H9 (cell line): ENCODE measurements at regions not wholly inside any gene's neighbourhood (a gene's known extent, or its start where the extent isn't known, plus 50 kb on each side); places are given as distances from the start of the nearest gene placed in this dataset.

Source experiments
- DNase-seq: peaks from one replicate; pipeline ENCODE4 v3.0.0-alpha.2; 2017
- H2AFZ ChIP-seq: one replicate; pipeline ENCODE4 v1.6.1; 2013; ENCODE audit warnings: mild to moderate bottlenecking, low read length, control low read depth, moderate library complexity
- H2AK5ac ChIP-seq: 2 replicates; pipeline ENCODE4 v1.6.1; 2013; ENCODE audit warnings: low read length, control low read depth, mixed read lengths; ENCODE audit not compliant: insufficient read length
- H2BK120ac ChIP-seq: one replicate; pipeline ENCODE4 v1.6.1; 2013; ENCODE audit warnings: low read depth, mild to moderate bottlenecking, low read length, control low read depth, inconsistent platforms; ENCODE audit not compliant: poor library complexity, severe bottlenecking
- H2BK12ac ChIP-seq: 2 replicates; pipeline ENCODE4 v1.6.1; 2013; ENCODE audit warnings: low read length, control low read depth, mixed read lengths, low read depth; ENCODE audit not compliant: insufficient read length
- H2BK15ac ChIP-seq: 2 replicates; pipeline ENCODE4 v1.6.1; 2013; ENCODE audit warnings: low read depth, low read length, control low read depth
- H2BK20ac ChIP-seq: one replicate; pipeline ENCODE4 v1.6.1; 2013; ENCODE audit warnings: low read depth, mild to moderate bottlenecking, low read length, control low read depth, inconsistent platforms; ENCODE audit not compliant: poor library complexity, severe bottlenecking
- H2BK5ac ChIP-seq: 2 replicates; pipeline ENCODE4 v1.6.1; 2013; ENCODE audit warnings: low read length, control low read depth, mixed read lengths; ENCODE audit not compliant: insufficient read length
- H3K14ac ChIP-seq: 2 replicates; pipeline ENCODE4 v1.6.1; 2013; ENCODE audit warnings: low read length, control low read depth; ENCODE audit not compliant: insufficient read depth
- H3K18ac ChIP-seq: 2 replicates; pipeline ENCODE4 v1.6.1; 2013; ENCODE audit warnings: low read depth, mild to moderate bottlenecking, mixed read lengths, low read length, control low read depth; ENCODE audit not compliant: insufficient read length
- H3K23ac ChIP-seq: 2 replicates; pipeline ENCODE4 v1.6.1; 2013; ENCODE audit warnings: low read length, control low read depth, mixed read lengths, low read depth; ENCODE audit not compliant: insufficient read length
- H3K23me2 ChIP-seq: 2 replicates; pipeline ENCODE4 v1.6.1; 2013; ENCODE audit warnings: low read depth, mild to moderate bottlenecking, mixed read lengths, low read length, control low read depth; ENCODE audit not compliant: insufficient read length, poor library complexity, severe bottlenecking
- H3K27ac ChIP-seq: 2 replicates; pipeline ENCODE4 v1.5.1; 2013; ENCODE audit warnings: low read length, control low read depth, mixed read lengths, low read depth; ENCODE audit not compliant: insufficient read length
- H3K27me3 ChIP-seq: 2 replicates; pipeline ENCODE4 v1.6.1; 2013; ENCODE audit warnings: low read length, control low read depth, inconsistent platforms; ENCODE audit not compliant: insufficient read depth
- H3K4ac ChIP-seq: 2 replicates; pipeline ENCODE4 v1.6.1; 2013; ENCODE audit warnings: low read depth, mild to moderate bottlenecking, control low read depth, inconsistent platforms, low read length, moderate library complexity
- H3K4me1 ChIP-seq: 2 replicates; pipeline ENCODE4 v1.6.1; 2013; ENCODE audit warnings: low read length, control low read depth, inconsistent platforms; ENCODE audit not compliant: insufficient read depth
- H3K4me2 ChIP-seq: 2 replicates; pipeline ENCODE4 v1.6.1; 2013; ENCODE audit warnings: low read length, control low read depth, mixed read lengths; ENCODE audit not compliant: insufficient read length, insufficient read depth
- H3K56ac ChIP-seq: 2 replicates; pipeline ENCODE4 v1.6.1; 2013; ENCODE audit warnings: low read depth, mild to moderate bottlenecking, mixed read lengths, low read length, control low read depth; ENCODE audit not compliant: insufficient read length
- H3K79me1 ChIP-seq: 2 replicates; pipeline ENCODE4 v1.6.1; 2013; ENCODE audit warnings: low read depth, mild to moderate bottlenecking, moderate library complexity, low read length, control low read depth, inconsistent platforms; ENCODE audit not compliant: insufficient read depth, poor library complexity, severe bottlenecking
- H3K79me2 ChIP-seq: 2 replicates; pipeline ENCODE4 v1.6.1; 2013; ENCODE audit warnings: low read length, control low read depth, inconsistent platforms; ENCODE audit not compliant: insufficient read depth
- H3K9ac ChIP-seq: 2 replicates; pipeline ENCODE4 v1.6.1; 2013; ENCODE audit warnings: low read length, control low read depth, mixed read lengths; ENCODE audit not compliant: insufficient read length; ENCODE audit errors: extremely low read depth
- H3K9me3 ChIP-seq: one replicate; pipeline ENCODE4 v1.6.1; 2013; ENCODE audit warnings: low read depth, low read length, inconsistent platforms; ENCODE audit not compliant: control insufficient read depth
- H3T11ph ChIP-seq: one replicate; pipeline ENCODE4 v1.6.1; 2013; ENCODE audit warnings: mild to moderate bottlenecking, low read length, control low read depth, inconsistent platforms
- H4K20me1 ChIP-seq: one replicate; pipeline ENCODE4 v1.6.1; 2013; ENCODE audit not compliant: control insufficient read depth, insufficient read length, insufficient read depth
- H4K5ac ChIP-seq: 2 replicates; pipeline ENCODE4 v1.6.1; 2013; ENCODE audit warnings: low read depth, mild to moderate bottlenecking, mixed read lengths, low read length, control low read depth; ENCODE audit not compliant: insufficient read length
- H4K8ac ChIP-seq: replicated peaks from 2 replicates; pipeline ENCODE4 v1.6.1; 2013; ENCODE audit warnings: low read length, control low read depth, mixed read lengths, low read depth; ENCODE audit not compliant: insufficient read length
- H4K91ac ChIP-seq: 2 replicates; pipeline ENCODE4 v1.6.1; 2013; ENCODE audit warnings: low read depth, mild to moderate bottlenecking, moderate library complexity, mixed read lengths, low read length, control low read depth; ENCODE audit not compliant: insufficient read length
- H3K27ac Mint-ChIP-seq, 3 experiments: 2 replicates in 2 of 3; 3 replicates in 1 of 3; pipeline ENCODE4 v1.8.0; 2020 to 2021; ENCODE audit warnings: mixed read lengths in 3 of 3, mild to moderate bottlenecking in 1 of 3, moderate library complexity in 1 of 3
- H3K27me3 Mint-ChIP-seq: 2 replicates; pipeline ENCODE4 v1.8.0; 2021; ENCODE audit warnings: low read depth, mild to moderate bottlenecking, moderate library complexity, mixed read lengths
- H3K36me3 Mint-ChIP-seq, 3 experiments: 2 replicates in 2 of 3; 3 replicates in 1 of 3; pipeline ENCODE4 v1.8.0; 2020 to 2021; ENCODE audit warnings: low read depth in 3 of 3, mixed read lengths in 3 of 3; ENCODE audit not compliant: insufficient read depth in 1 of 3
- H3K4me1 Mint-ChIP-seq, 2 experiments: 2 replicates each; pipeline ENCODE4 v1.8.0; 2020; ENCODE audit warnings: mixed read lengths in 2 of 2
- H3K4me3 Mint-ChIP-seq, 2 experiments: 2 replicates in 1 of 2; 3 replicates in 1 of 2; pipeline ENCODE4 v1.8.0; 2020 to 2021; ENCODE audit warnings: mild to moderate bottlenecking in 2 of 2, mixed read lengths in 2 of 2, moderate library complexity in 1 of 2
- H3K9me3 Mint-ChIP-seq, 2 experiments: 2 replicates in 1 of 2; 3 replicates in 1 of 2; pipeline ENCODE4 v1.8.0; 2020; ENCODE audit warnings: mild to moderate bottlenecking in 2 of 2, mixed read lengths in 2 of 2, moderate library complexity in 1 of 2
- WGBS: extraction: QIAGEN DNeasy Blood & Tissue Kit; methylation state at CpG from one replicate; pipeline ENCODE4 v1.1.7; 2013; ENCODE audit warnings: missing lambda C conversion rate, low lambda C conversion rate, mixed read lengths; ENCODE audit not compliant: insufficient read length; ENCODE audit errors: extremely low coverage; 5-methylcytosine and 5-hydroxymethylcytosine counted together
- TF ChIP-seq, protein P1 (sequence below): fragments of 200-600 bp; sonication (generic); conservative IDR thresholded peaks from 3 replicates; pipeline ENCODE4 v1.8.0; 2021; ENCODE audit warnings: antibody characterized with exemption, mild to moderate bottlenecking

DNA sequence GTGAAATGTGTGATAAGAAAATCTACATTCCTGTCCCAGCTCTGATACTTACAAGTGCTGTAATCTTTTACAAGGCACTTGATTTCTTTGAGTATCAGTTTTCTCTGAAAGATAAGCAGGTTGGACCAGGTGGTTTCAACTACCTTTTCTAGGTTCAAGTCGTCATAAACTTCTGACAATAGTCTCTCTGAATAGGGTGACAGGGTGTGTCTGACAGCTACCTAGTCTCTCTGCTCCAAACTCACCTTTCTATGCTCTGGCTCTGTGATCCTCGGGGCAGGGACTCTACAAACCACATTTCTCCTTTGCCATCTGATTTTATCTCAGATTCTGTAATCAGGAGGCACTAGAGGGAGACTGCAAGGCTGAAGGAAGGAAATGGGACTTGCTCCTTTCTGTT, 137.7 kb upstream of the SYT1 start:
- Histone ChIP-seq H3K79me1 (no peaks in the 10 kb centered on the region), H2AFZ (no peak overlapping the region), H3K27me3 (no peaks in the 10 kb centered on the region), H4K5ac (no peak overlapping the region), H3K56ac (no peak overlapping the region), H3K23me2 (no peaks in the 10 kb centered on the region), H3K4me1 (no peaks in the 10 kb centered on the region), H2BK5ac (no peak overlapping the region), H2AK5ac (no peak overlapping the region), H3K9me3 (no peaks in the 10 kb centered on the region), H2BK15ac (no peak overlapping the region), H3T11ph (no peak overlapping the region), H3K18ac (no peak overlapping the region), H4K20me1 (no peaks in the 10 kb centered on the region), H3K4ac (no peak overlapping the region), H3K27ac (no peak overlapping the region), H3K79me2 (no peaks in the 10 kb centered on the region), H2BK20ac (no peak overlapping the region), H4K91ac (no peak overlapping the region), H2BK12ac (no peak overlapping the region), H2BK120ac (no peak overlapping the region), H3K23ac (no peak overlapping the region), H3K9ac (no peak overlapping the region), H4K8ac (no peak overlapping the region), H3K4me2 (no peak overlapping the region), H3K14ac (no peak overlapping the region)
- Mint-ChIP-seq H3K27me3 (no peaks in the 10 kb centered on the region), H3K4me1 (no peaks in the 10 kb centered on the region), H3K36me3 (no peaks in the 10 kb centered on the region), H3K4me3 (no peak overlapping the region), H3K9me3 (no peaks in the 10 kb centered on the region), H3K27ac (no peak overlapping the region)
- TF ChIP-seq, protein P1, sequence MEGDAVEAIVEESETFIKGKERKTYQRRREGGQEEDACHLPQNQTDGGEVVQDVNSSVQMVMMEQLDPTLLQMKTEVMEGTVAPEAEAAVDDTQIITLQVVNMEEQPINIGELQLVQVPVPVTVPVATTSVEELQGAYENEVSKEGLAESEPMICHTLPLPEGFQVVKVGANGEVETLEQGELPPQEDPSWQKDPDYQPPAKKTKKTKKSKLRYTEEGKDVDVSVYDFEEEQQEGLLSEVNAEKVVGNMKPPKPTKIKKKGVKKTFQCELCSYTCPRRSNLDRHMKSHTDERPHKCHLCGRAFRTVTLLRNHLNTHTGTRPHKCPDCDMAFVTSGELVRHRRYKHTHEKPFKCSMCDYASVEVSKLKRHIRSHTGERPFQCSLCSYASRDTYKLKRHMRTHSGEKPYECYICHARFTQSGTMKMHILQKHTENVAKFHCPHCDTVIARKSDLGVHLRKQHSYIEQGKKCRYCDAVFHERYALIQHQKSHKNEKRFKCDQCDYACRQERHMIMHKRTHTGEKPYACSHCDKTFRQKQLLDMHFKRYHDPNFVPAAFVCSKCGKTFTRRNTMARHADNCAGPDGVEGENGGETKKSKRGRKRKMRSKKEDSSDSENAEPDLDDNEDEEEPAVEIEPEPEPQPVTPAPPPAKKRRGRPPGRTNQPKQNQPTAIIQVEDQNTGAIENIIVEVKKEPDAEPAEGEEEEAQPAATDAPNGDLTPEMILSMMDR = no peak
- DNase-seq = no peak
- no CpG with 5 or more reads among the region's 2 CpGs for whole genome bisulfite sequencing
